HCT116 (cell line): ENCODE measurements at regions not wholly inside any gene's neighbourhood (a gene's known extent, or its start where the extent isn't known, plus 50 kb on each side); places are given as distances from the start of the nearest gene placed in this dataset.

Experiments
- ATAC-seq: fragments of 200-7000 bp; cut with Tn5 transposase; 2 replicates; pipeline ENCODE4 v1.9.1; 2020; ENCODE audit warnings: mild to moderate bottlenecking, moderate library complexity
- BruUV-seq: library from RNA; stranded (reverse); fragments of 400-500 nt; replicated peaks from 2 replicates; lab custom pipeline; 2021; lab: Mats Ljungman, UMichigan
- CTCF ChIA-PET: fragments of 300-600 bp; sonication (Branson Sonifier 250); formaldehyde crosslinking; loops from one replicate; lab custom pipeline; 2021; ENCODE audit warnings: antibody characterized with exemption; lab: Charles Lee
- POLR2A ChIA-PET: fragments of 300-600, 350-600 bp; sonication (Branson Sonifier 250); formaldehyde crosslinking; loops from one replicate; lab custom pipeline; 2021; ENCODE audit warnings: antibody characterized with exemption; lab: Charles Lee
- RAD21 ChIA-PET, 2 experiments: fragments of 300-600 bp; sonication (Branson Sonifier 250); formaldehyde crosslinking; loops; one replicate each; lab custom pipeline; 2023; ENCODE audit warnings: low total read pairs in 2 of 2; ENCODE audit not compliant: uncharacterized antibody in 2 of 2, unreplicated experiment in 2 of 2, low non-redundant PET in 1 of 2; lab: Charles Lee
- DNase-seq: peaks from one replicate; pipeline ENCODE4 v3.0.0-alpha.2; 2010; ENCODE audit warnings: low read depth, low spot score
- H2AFZ ChIP-seq: fragments of 200-600 bp; shearing (Covaris generic), sonication (generic); 2 replicates; pipeline ENCODE4 v1.6.1; 2017; ENCODE audit warnings: low read depth, mixed run types, mixed read lengths, antibody characterized with exemption, low read length; ENCODE audit not compliant: poor library complexity, severe bottlenecking
- H3K27ac ChIP-seq: 2 replicates; pipeline ENCODE4 v1.5.1; 2012; ENCODE audit warnings: low read depth, low read length
- H3K27me3 ChIP-seq: fragments of 200-600 bp; sonication (generic); 2 replicates; pipeline ENCODE4 v1.6.1; 2016; ENCODE audit warnings: mixed run types, low read length, mixed read lengths; ENCODE audit not compliant: insufficient read depth
- H3K36me3 ChIP-seq, 2 experiments: fragments of 200-500 bp in 1 of 2; fragments of 200-600 bp in 1 of 2; sonication (Bioruptor generic) in 1 of 2; sonication (generic) in 1 of 2; 2 replicates each; pipeline versions ENCODE4 v1.5.1 to v1.6.1; 2014 to 2016; ENCODE audit warnings: low read length in 2 of 2, inconsistent platforms in 1 of 2, mixed read lengths in 1 of 2, mixed run types in 1 of 2; ENCODE audit not compliant: insufficient read depth in 2 of 2, control insufficient read depth in 1 of 2
- H3K4me1 ChIP-seq, 2 experiments: fragments of 200-600 bp in 1 of 2; sonication (generic) in 1 of 2; 2 replicates each; pipeline versions ENCODE4 v1.5.1 to v1.6.1; 2012 to 2017; ENCODE audit warnings: low read length in 2 of 2, inconsistent platforms in 1 of 2, mild to moderate bottlenecking in 1 of 2, mixed read lengths in 1 of 2, mixed run types in 1 of 2, moderate library complexity in 1 of 2; ENCODE audit not compliant: insufficient read depth in 2 of 2, control insufficient read depth in 1 of 2
- H3K4me2 ChIP-seq: fragments of 200-600 bp; sonication (generic); 2 replicates; pipeline ENCODE4 v1.6.1; 2017; ENCODE audit warnings: mixed run types, low read length, mixed read lengths
- H3K4me3 ChIP-seq, 2 experiments: fragments of 200-600 bp in 1 of 2; sonication (generic) in 1 of 2; replicated peaks in 1 of 2; 2 replicates each; pipeline ENCODE4 v1.5.1; 2011 to 2016; ENCODE audit warnings: low read length in 2 of 2, control low read depth in 1 of 2, low read depth in 1 of 2, mild to moderate bottlenecking in 1 of 2, mixed read lengths in 1 of 2, mixed run types in 1 of 2
- H3K79me2 ChIP-seq: fragments of 200-600 bp; sonication (generic); 2 replicates; pipeline ENCODE4 v1.6.1; 2017; ENCODE audit warnings: mild to moderate bottlenecking, mixed run types, low read length, moderate library complexity, mixed read lengths; ENCODE audit not compliant: insufficient read depth
- H3K9ac ChIP-seq: fragments of 200-600 bp; sonication (generic); 2 replicates; pipeline ENCODE4 v1.6.1; 2016; ENCODE audit warnings: low read length, mixed read lengths
- H3K9me2 ChIP-seq: fragments of 200-600 bp; sonication (generic), shearing (Covaris generic); 2 replicates; pipeline ENCODE4 v1.6.1; 2017; ENCODE audit warnings: mixed run types, mild to moderate bottlenecking, moderate library complexity; ENCODE audit not compliant: insufficient read depth
- H3K9me3 ChIP-seq, 2 experiments: fragments of 200-500 bp in 1 of 2; fragments of 200-600 bp in 1 of 2; sonication (Bioruptor generic) in 1 of 2; sonication (generic) in 1 of 2; 2 replicates each; pipeline ENCODE4 v1.6.1; 2014 to 2017; ENCODE audit warnings: low read length in 2 of 2, mixed read lengths in 2 of 2, inconsistent platforms in 1 of 2, low read depth in 1 of 2, mild to moderate bottlenecking in 1 of 2, mixed run types in 1 of 2, moderate library complexity in 1 of 2; ENCODE audit not compliant: control insufficient read depth in 1 of 2, insufficient read depth in 1 of 2
- H4K20me1 ChIP-seq: fragments of 200-600 bp; sonication (generic), shearing (Covaris generic); 2 replicates; pipeline ENCODE4 v1.6.1; 2017; ENCODE audit warnings: mixed run types, mild to moderate bottlenecking, moderate library complexity; ENCODE audit not compliant: insufficient read depth
- CBX3 ChIP-seq: IDR thresholded peaks from 2 replicates; pipeline ENCODE4 v1.6.1; 2012; ENCODE audit warnings: low read depth
- CTCF ChIP-seq, 3 experiments: fragments of 200-600 bp in 1 of 3; sonication (generic) in 1 of 3; IDR thresholded peaks in 2 of 3; conservative IDR thresholded peaks in 1 of 3; 2 replicates each; pipeline ENCODE4 v1.5.1; 2012 to 2017; ENCODE audit warnings: low read depth in 2 of 3, low read length in 2 of 3, antibody characterized with exemption in 1 of 3, borderline replicate concordance in 1 of 3, control low read depth in 1 of 3, mild to moderate bottlenecking in 1 of 3, mixed read lengths in 1 of 3, mixed run types in 1 of 3, moderate library complexity in 1 of 3; ENCODE audit not compliant: insufficient read depth in 1 of 3
- ELF1 ChIP-seq: IDR thresholded peaks from 2 replicates; pipeline ENCODE4 v1.6.1; 2012; ENCODE audit warnings: low read depth, borderline replicate concordance
- FOSL1 ChIP-seq: IDR thresholded peaks from 2 replicates; pipeline ENCODE4 v1.6.1; 2012; ENCODE audit warnings: low read depth
- MAX ChIP-seq: IDR thresholded peaks from 2 replicates; pipeline ENCODE4 v1.6.1; 2012
- POLR2A ChIP-seq: IDR thresholded peaks from 2 replicates; pipeline ENCODE4 v1.7.0; 2011; ENCODE audit warnings: borderline replicate concordance; ENCODE audit not compliant: insufficient read depth, insufficient read length; ENCODE audit errors: extremely low read depth
- RAD21 ChIP-seq: IDR thresholded peaks from 2 replicates; pipeline ENCODE4 v1.6.1; 2012; ENCODE audit warnings: low read depth, mild to moderate bottlenecking
- REST ChIP-seq: IDR thresholded peaks from 2 replicates; pipeline ENCODE4 v1.6.1; 2012; ENCODE audit warnings: low read depth
- SIN3A ChIP-seq: IDR thresholded peaks from 2 replicates; pipeline ENCODE4 v1.6.1; 2012; ENCODE audit warnings: low read depth
- SP1 ChIP-seq: IDR thresholded peaks from 2 replicates; pipeline ENCODE4 v1.6.1; 2012; ENCODE audit warnings: low read depth
- YY1 ChIP-seq: IDR thresholded peaks from 2 replicates; pipeline ENCODE4 v1.6.1; 2011; ENCODE audit warnings: low read length, low read depth, moderate library complexity, mild to moderate bottlenecking; ENCODE audit not compliant: insufficient replicate concordance; ENCODE audit errors: extremely low read depth
- ZBTB33 ChIP-seq: IDR thresholded peaks from 2 replicates; pipeline ENCODE4 v1.6.1; 2011; ENCODE audit warnings: mild to moderate bottlenecking, low read length, moderate library complexity; ENCODE audit not compliant: insufficient replicate concordance; ENCODE audit errors: extremely low read depth
- ZNF274 ChIP-seq: fragments of 200-500 bp; sonication (Bioruptor generic); IDR thresholded peaks from 2 replicates; pipeline ENCODE4 v1.6.1; 2014; ENCODE audit warnings: mild to moderate bottlenecking, low read depth, low read length, inconsistent platforms
- intact Hi-C: fragments of 100-400 bp; cut with micrococcal nuclease; formaldehyde crosslinking; loops from 2 replicates; pipeline ENCODE4 v1.10.0; 2022

- TF ChIP-seq REST (no peak), CBX3 (no peak), RAD21 (no peak), MAX (no peak), FOSL1 (no peak), YY1 (no peak), ZBTB33 (no peak), ZNF274 (no peak)
- TF ChIP-seq, all 23 proteins: peak for 0
Observed at GRCh38 chr1:65658122-65658521, 134.6 kb upstream of the PDE4B start (continued).

GRCh38 chr1:65668368-65668767 is 124.3 kb upstream of the PDE4B start:
- Histone ChIP-seq H4K20me1 (no peaks in the 10 kb centered on the region), H3K27ac (no peak overlapping the region), H3K4me3 (no peak overlapping the region), H3K27me3 (no peaks in the 10 kb centered on the region), H3K79me2 (no peaks in the 10 kb centered on the region), H3K36me3 (no peaks in the 10 kb centered on the region), H3K9ac (no peak overlapping the region), H3K9me2 (no peaks in the 10 kb centered on the region; the same call in 1 of the 2 replicates), H3K4me2 (no peak overlapping the region), H3K9me3 (no peaks in the 10 kb centered on the region), H3K4me1 (no peaks in the 10 kb centered on the region), H2AFZ (no peak overlapping the region)
- no peak for ATAC-seq
- RAD21 ChIA-PET: no interaction called here
- POLR2A ChIA-PET: no interaction called here
- DNase-seq: no peak
- intact Hi-C loops: no loop called here
- CTCF ChIA-PET: interaction anchor here (1.0 kb wide), 1 partner anchor 19 kb away, joined by 3 read pairs; no protein-coding TSS in a partner anchor
- no TSS peak for BruUV-seq
- TF ChIP-seq ELF1 (no peak), ZBTB33 (no peak), SP1 (no peak), SIN3A (no peak), POLR2A (no peak), CTCF (IDR thresholded peaks at IDR 0.05 in 2 of 3, conservative IDR thresholded peaks at IDR 0.05 in 1 of 3; ENCODE audit: borderline replicate concordance in 1 of 3, insufficient read depth in 1 of 3, low read depth in 2 of 3, low read length in 2 of 3) (no peak)
